HG03378 (cell line): ENCODE measurements at regions not wholly inside any gene's neighbourhood (a gene's known extent, or its start where the extent isn't known, plus 50 kb on each side); places are given as distances from the start of the nearest gene placed in this dataset.
A peak's percentile ranks its signal among the peaks of the same experiment; 100 is the strongest.

Source experiments
- ATAC-seq: cut with Tn5 transposase; IDR thresholded peaks from one replicate; pipeline ENCODE4 v1.9.1; 2021; ENCODE audit warnings: mild to moderate bottlenecking, moderate library complexity; ENCODE audit not compliant: unreplicated experiment

DNA sequence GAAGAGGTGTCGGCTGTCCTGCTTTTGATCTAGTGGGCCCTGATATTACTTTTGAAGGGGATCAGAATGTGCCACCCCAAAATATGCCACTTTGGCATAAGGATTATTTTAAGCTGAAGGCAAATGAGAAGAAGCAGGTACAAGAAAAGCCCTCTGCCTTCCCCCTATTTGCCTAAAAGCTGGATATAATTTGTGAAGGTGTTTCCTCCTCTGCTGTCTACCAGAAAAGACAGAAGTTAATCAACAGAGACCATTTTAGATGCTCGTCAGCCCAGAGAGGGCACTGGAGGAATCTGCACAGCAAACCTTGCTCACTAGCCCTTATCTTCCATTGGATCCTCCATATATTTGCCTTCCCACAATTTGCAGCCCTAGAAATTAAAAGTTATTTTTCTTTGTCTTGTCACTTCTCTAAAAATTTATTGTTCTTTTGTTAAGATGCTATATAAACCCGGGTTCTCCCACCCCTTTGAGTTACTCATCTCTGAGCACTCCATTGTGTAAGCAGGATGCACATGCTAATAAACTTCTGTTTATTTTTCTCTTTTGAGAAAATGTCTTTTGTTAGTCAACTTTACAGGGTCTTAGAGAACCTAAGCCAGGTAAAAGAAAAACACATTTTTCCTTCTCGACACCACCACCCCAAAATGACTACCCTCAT is 163.2 kb upstream of the SLC1A4 start:
- no peak for ATAC-seq

DNA sequence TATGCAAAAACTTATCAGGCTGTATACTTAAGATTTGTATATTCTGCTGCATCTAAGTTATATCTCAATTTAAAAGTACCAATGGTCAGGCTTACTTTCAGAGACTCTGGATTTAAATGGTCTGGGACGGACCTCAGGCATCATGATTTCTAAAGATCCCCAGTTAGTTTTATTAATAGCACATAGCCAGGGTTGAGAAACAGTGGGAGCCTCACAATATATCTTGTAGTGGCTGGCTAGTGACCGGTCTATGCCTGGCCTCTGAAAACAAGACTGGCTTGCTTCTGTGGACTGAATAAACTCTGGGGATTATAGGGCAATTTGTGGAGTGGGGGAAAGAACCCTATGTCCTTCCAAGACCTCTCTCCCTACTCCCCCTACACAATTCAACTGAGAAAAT is 162.5 kb upstream of the SLC1A4 start:
- no peak for ATAC-seq

DNA sequence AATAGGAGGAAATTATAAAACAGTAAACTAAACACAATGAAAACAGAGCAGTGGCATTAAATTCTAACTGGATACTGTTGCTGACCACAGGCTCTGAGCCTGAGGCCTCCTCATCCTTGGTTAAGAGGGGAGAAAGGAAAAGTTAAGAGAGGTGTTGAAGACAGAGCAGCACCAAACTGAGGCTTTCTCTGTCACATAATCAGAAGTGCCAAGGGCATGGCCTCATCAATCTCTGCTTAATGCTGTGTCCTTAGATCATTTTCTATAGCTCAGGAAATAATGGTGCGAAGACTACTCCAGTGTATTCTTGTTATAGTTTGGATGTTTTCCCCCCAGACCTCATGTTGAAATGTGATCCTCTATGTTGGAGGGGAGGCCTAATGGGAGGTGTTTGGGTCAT is 160.9 kb upstream of the SLC1A4 start:
- no peak for ATAC-seq

DNA sequence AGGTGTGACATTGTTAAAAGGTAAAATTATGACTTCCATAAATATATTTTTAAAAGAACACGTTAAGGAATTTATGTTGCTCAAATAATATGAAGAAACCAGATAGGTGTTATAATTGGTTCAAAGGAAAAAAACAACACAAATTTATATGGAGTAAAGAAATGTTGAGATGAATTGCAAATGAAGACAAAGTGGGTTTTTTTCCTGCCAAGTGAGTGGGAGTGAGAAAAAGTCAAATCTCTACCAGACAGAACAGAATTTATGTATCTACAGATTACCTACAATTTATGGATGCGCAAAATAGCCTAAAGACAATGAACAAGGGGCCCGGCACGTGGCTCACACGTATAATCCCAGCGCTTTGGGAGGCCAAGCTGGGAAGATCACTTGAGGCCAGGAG is 159.7 kb upstream of the SLC1A4 start:
- no peak for ATAC-seq

DNA sequence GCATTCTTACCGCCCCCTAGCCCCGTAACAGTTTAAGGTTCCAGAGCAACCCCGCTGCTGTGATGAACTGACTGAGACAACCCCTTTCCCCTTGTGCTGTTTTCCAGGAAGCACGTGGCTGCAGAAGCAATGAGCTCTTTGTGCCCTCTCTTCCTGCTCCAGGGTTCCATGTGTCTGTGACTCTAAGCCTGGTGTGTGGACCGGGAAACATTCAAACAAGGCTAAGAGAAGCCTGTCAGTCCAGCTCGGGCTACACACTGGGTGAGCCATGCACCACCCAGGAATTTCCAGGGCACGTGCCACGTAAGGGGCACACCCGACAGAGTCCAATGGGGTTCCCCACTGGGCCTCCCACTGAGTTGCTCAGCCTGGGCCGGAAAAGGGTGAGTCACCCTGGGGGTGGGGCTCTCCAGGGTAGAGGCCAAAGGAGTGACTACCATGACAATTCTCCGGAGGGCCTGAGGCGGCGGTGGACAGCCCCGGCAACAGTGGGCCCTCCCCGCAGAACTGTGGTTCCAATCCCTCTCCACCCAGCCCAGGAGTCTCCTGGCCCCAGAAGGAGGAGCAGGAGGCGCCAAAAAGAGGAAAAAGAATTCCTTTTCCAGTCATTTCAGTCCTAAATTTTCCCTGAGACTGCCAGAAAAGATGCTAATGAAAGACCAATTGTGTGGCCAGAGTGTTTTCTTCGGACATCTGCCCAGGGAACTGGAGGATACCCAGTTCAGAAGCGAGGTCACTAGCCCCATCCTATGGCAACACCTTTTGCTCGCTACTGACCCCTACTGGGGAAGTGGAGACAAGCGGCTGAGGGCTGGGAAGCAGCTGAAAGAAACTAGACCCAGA is 157.8 kb upstream of the SLC1A4 start:
- ATAC-seq, result peak; percentile 87

DNA sequence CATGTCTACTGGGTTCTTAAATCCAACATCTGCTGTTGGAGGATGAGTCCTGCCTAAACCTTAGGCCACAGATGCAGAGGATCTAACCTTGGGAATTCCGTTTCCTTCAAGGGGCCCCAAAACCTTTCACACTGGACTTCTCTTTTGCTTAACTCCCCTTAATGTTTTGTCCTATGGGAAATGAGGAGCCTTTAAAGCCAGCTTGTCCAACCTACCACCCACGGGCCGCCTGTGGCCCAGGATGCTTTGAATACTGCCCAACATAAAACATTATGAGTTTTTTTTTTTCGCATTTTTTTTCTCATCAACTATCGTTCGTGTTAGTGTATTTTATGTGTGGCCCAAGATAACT is 157.2 kb upstream of the SLC1A4 start:
- ATAC-seq, result no peak

DNA sequence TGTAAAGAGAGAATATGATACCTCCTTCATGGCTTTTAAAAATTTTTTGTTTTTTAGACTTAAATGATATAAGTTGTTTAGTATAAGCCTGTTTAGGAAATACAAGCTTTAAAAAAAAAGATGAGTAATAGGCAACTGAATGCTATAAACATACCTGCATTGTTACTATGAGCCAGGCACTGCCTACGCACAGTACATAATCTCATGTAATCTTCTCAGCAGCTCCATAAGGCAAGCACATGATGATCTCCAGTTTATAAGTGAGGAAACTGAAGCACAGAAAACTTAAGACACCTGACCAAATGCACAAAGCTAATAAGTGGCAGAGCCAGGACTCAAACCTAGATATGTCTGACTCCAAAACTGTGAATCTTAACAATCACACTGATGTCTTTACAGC is 156.3 kb upstream of the SLC1A4 start:
- ATAC-seq, result no peak

DNA sequence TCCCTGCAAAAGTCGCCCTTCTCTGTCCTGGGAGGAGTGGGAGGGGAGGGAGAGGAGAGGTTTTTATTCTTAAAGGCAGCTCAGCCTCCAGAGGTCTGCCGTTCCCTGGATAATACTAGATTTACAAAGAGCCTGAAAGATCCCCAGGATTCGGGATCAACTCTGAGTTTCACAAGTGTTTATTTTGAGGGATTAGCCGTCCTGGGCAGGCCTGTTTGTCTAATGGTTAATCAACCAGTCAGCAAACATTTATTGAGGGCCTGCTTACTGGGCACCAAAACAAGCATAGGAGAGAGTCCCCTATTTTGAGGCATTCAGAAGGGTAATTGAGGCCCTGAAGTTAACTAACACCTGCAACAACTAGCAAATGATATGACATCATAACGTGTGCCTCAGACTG is 152.6 kb upstream of the SLC1A4 start:
- ATAC-seq, result no peak

DNA sequence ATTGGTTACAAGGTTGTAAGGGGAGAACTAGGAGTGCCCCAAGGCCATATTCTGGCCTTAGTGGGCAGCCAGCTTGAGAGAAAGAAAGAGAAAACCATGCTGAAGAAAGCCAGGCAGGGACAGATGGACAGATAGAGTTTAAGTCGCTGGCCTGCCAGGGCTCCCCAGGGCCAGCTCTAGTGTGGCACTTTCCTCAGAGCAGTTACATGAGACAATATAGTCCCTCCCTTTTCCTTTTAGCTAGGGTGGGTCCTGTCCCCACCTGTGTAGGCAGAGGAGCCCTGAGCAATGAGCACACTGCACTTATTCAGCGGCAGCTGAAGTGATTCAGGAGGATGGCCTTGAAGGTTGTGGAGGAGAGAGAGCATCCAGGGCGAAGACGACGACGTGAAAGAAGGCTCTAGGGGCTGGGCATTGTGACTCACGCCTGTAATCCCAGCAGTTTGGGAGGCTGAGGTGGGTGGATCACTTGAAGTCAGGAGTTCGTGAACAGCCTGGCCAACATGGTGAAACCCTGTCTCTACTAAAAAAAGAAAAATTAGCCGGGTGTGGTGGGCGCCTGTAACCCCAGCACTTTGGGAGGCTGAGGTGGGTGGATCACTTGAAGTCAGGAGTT is 152.0 kb upstream of the SLC1A4 start:
- ATAC-seq, result no peak

DNA sequence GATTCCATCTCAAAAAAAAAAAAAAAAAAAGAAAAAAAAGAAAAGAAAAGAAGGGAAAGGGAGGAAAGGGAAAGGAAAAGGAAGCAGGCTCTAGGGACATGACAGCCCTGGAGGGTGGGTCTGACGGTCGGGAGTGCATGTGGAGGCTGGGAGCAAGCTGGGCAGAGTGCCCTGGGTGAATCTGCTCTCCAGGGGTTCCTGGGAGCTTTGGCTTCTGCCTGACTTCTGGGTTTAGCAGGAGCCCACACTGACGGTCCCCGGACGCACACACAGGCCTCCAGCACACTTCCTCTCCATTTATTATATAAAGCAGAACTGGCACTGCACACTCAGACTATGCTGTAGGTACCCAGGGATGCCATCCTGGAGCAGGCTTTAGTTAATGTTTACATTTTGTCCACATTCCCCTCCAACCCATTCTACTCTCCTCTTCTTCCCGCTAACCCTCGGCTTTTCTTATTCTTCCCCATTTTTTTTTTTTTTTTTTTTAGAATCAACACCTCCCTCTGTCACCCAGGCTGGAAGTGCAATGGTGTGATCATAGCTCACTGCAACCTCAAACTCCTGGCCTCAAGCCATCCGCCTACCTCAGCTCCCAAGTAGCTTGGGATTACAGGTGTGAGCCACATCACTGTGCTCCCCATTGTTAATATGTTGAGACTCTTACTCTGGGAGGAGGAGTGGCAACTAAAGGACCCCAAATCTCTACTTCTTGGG is 151.1 kb upstream of the SLC1A4 start:
- ATAC-seq, result no peak

DNA sequence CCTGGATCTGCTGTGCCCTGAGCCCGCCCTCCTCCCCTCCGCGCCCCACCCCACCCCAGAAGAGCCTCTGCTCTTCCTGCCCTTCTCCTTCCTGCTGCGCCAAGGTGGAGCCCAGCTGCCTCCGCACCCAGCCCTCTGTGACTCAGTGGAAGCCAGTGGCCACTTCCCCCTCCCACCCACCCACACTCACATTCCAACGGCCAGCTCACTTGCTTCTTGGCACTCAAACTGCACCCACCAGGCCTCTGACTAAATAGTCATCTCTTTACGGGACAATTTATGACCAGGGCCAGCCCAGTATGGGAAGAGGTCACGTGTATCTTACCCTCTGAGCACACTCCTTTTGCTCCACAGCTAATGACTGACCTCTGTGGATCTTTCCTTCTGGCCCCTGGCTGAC is 150.4 kb upstream of the SLC1A4 start:
- no peak for ATAC-seq

DNA sequence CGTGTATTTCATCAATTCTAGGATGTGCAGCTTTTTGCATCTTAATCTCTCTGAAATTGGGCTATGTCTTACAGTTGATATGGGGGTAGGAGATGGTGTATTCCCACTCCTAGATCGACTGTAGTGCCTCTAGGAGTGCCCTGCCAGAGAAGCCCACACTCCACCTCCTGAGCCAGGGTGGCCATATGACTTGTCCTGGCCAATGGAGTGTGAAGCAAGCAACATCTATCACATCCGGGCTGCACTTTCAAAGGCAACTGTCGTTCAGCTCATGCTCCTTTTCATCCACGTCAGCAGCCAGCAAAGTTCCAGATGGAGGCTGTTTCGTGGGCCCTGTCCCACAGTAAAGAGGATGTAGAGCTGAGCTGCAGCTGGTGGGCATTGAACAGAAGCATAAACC is 149.4 kb upstream of the SLC1A4 start:
- ATAC-seq, result peak; percentile 87

DNA sequence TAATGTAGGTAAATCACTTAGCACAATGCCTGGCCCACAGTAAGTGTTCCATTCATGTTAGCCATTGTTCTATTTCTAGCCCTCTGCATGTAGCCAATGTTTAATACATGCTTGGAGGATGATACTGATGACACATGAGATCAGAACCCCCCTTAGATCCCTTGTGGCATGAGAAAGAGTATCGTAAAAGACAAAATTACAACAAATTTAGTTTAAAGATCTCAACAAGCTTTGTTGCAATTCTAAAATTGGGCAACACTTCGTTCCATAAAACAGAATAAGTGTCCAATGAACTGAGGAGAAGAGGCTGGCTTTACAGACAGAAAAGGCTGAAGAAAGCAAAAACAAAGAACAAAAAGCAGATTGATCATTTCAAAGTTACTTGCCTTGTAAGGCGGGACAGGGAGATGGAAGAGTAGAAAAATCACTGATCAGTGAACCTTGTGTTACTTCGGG is 148.7 kb upstream of the SLC1A4 start:
- ATAC-seq, result no peak

DNA sequence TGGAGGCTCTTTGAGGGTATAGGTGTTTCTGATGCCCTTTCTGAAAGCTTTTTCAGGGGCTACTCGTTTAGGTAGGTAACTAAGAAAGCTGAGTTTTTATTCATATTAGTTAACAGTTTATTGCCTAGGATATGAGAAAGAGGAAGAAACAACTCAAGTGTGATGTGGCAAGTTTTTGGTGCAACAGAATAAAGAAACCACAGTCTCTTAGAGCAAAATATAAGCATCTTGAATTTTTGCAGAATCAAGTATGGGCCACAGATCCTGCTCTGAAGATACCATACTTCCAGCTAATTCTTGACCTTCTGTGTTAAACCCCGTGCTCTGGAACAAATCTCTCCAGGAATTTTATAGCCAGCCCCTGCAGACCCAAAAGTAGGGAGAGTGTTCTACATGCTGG is 147.7 kb upstream of the SLC1A4 start:
- no peak for ATAC-seq

DNA sequence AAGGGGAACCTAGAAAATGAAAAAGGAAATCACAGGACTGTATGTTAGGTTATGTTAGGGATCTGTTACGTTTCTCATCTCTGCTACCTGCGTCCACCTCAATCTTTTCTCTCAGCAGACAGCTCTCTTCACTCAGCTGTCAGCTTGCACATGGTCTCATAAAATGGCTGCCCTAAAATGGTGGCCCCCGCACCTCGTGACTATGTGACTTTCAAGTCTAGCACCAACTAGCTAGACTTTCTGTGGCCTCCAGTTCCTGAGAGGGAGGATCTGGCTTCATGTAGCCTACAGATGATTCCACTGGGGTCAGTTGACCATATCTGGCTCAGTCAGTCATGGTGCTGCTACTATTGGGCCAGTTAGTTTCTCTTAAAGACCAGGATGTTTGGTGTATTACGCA is 147.2 kb upstream of the SLC1A4 start:
- no peak for ATAC-seq

DNA sequence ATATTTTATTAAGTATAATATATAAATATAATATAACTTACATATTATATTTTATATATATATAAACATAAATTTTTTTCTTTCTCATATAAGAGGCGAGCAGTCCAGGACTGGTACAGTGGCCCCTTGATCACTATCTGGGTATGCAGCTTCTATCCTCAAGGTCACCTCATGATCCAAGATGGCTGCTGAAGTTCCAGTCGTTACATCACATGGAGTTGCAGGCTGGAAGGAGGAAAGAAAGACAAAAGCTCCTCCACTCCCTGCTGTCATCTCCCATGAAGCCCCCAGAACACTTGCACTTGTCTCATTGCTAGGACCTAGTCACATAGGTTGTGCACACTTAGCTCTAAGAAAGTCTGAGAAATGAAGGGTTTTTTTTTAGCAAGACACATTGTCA is 145.1 kb upstream of the SLC1A4 start:
- ATAC-seq, result no peak

DNA sequence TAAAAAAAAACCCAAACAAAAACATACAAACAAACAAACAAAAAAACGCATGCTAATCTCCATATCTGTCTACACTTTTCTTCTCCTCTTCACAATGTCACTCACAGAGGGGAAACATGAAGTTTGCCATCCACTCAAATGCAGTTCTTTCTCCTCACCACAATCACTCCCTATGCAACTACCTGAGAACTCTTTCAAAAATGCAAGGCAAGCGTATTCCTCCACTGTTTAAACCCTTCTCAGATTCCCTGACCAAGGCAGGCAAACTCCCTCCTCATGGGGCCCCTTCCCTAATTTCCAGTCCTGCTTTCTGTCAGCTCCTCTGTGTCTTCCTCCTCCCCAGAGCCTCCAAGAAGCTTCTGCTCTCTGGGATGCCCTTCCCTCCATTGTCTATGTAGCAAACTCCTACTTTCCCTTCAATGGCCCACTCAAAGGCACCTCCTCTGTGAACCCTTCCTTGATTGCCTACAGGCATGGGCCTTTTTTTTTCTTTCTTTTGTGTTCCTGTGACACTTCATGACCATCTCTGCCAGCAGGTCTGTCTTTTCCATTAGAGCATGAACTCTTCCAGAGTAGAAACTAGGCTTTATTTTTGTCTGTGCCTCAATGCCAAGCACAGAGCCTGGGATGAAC is 143.8 kb upstream of the SLC1A4 start:
- no peak for ATAC-seq

DNA sequence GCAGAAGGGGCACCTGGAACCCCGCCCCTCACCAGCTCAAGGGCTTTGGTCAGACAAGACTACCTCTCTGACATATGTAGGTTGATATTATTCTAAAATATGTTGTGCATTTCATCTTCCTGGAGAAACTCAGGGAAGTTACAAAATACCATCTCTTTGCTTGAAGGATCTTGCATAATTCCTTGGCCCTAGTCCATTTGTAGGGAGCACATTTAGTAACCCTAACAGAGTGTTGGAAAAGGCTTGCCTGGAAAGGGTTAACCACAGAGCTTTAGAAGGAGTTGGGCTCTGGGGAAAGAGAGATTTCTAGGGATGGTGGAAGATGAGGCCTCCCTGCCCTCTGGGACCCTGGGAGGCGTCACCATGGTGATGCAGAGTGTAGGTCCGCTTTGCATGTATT is 143.0 kb upstream of the SLC1A4 start:
- no peak for ATAC-seq

DNA sequence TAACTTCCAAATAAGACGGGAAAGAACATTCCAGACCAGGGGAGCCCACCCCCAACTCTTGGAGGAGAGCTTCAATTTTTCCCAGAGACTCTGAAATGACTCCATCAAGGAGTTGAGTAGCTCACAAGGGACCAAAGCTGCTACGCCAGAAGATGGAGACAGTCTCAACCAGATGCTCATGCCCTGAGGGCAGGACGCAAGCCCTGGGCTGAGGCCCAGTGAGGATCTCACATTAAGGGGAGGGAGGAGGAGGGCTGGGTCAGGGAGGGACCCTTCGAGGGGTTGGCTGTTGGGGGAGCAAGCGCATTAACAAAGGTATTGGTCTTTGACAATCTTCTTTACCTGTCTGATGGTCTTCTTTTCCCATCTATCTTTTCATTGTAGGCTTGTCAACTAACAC is 141.3 kb upstream of the SLC1A4 start:
- no peak for ATAC-seq

DNA sequence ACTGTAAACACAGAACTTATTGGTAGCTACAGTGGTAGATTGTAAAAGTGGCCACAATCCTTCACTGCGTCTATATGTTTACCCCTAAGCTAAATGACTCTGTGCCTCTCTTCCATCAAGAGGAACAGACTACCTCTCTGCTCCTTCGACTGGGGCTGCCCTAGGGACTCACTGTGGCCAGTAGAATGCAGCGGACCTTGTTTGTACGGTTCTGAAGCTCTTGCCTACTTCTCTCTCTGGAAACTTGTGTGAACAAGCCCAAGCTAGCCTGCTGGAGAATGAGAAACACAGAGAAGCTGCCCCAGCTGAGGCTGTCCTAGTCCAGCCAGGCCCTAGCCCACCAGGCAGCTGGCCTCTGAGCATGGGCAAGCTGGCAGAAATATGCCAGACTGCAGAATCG is 140.8 kb upstream of the SLC1A4 start:
- no peak for ATAC-seq

DNA sequence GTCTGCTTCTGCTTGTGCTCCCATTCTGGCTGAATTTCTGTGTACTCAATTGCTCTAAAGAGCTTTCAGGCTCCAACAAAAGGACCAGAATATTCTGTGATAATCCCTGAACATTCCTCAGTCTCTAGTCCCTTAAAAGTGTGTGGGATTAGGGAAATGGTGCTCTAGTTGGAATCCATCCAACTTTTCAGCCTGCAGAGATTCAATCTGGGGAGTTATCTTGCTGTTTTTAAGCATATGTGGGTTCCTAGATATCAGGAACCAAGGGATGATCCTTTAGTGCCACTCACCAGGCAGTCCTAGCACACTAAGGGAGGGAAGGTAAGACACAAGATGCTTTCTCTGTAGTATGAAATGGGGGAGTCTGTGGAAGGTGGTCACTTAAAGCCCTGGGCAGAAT is 140.3 kb upstream of the SLC1A4 start:
- ATAC-seq, result no peak
